GM04504 (cell line): ENCODE measurements at regions not wholly inside any gene's neighbourhood (a gene's known extent, or its start where the extent isn't known, plus 50 kb on each side); places are given as distances from the start of the nearest gene placed in this dataset.
"Not testable (repeated sequence)": the region's sequence is repeated elsewhere in the genome, so short reads cannot be mapped to it uniquely, and the experiment has no call there.

Experiments
- DNase-seq: peaks from one replicate; pipeline ENCODE4 v3.0.0-alpha.2; 2012; ENCODE audit warnings: low read depth

DNA sequence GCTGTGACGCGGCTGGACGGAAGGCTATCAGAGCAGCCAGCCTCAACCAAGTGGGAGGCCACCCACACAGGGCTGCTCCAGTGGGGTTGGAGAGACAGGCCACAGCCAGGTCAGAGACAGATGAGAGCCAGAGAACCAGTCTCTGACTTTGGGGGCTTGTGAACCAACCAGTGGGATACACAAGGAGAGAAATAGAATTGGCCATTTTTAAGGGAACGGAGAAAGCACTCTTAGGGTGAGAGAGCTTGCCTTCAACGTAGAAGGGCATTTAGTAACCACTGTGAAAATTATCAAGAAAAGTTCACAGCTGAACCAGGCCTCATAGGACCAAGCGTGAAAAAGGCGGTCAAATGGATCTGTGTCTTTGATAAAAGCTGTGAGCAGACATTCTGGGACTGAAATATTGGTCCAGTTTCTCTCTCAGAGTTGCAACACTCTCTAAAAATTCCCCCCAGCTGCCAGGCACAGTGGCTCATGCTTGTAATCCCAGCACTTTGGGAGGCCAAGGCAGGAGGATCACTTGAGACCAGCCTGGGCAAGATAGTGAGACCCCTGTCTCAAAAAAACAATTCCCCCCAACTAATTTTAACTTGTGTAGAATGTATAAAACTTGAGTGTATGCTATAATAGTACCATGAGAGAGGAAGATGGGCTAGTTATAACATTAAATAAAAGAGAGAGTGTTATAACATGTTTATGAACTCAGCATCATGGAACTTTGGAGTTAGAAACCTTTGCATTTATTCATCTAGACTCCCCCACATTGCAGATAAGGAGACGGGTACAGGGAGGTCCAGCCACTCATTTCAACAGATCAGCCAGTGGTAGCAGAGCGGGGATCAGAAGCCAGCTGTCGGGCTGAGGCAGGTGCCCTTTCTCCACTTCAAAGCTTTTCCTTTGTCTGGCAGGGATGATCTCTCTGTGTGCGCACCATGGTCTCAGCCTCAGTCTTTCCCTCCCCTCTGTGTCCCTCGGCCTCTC lies 132.2 kb downstream of the NPIPB11 start:
- DNase-seq, result not testable (repeated sequence)

DNA sequence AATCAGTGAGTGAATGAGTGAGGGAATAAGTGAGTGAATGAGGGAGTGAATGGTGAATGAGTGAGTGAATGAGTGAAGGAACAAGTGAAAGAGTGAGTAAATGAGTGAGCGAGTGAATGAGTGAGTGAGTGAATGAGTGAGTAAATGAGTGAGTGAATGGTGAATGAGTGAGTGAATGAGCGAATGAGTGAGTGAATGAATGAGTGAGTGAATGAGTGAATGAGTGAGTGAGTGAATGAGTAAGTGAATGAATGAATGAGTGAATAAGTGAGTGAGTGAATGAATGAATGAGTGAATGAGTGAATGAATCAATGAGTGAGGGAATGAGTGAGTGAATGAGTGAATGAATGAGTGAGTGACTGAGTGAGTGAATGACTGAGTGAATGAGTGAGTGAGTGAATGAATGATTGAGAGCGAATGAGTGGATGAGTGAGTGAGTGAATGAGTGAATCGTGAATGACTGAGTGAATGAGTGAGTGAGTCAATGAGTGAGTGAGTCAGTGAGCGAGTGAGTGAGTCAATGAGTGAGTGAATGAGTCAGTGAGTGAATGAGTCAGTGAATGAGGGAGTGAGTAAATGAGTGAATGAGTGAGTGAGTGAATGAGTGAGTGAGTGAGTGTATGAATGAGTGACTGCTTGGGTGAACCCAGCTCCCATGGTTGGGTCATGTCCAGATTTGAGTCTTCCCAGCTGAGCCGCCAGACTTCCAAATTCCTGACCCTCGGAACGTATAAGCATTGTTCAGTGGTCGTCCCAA lies 133.0 kb downstream of the NPIPB11 start:
- not testable (repeated sequence) for DNase-seq

DNA sequence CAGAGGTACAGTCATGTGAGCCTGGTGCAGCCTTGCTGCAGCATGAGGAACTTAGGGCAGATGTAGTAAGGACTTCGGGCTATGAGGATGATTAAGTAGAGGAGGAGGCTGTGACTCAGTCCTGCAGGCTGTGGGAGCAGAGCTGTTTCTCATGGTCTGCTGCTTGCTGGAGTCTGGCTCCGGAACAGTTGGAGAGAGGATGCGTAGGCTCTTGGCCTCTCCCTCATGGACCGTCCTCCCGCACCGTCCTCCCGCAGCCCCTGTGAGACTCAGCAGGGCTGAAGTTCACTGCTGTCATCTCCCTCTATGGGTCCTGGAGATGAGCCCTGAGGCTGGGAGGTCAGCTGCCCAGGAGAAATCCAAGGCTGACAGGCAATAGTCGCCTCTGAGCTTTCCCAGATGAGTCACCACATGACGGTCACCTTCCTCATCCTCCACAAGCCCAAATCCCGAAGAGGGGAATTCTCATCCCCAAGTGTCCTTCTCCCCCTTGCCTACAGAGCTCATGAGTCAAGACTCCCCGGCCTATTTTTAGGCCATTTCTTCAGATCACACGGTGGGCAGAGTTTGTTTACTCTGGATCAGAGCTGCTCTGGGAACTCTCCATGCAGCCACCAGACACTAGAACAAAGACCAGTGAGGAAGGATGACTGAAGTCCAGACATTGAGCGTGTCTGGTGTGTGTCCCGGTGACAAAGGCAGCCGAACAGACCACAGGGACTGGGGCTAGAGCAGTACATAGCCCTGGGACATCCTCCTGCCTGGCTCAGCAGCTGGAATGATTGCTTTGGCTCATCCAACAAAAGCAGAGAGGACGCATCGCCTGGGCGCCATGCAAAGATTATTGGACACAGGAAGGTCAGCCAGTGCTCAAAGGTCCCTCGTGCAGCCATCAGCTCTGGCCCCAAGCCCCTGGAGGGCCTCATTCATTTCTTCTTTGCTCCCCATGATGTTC lies 134.5 kb downstream of the NPIPB11 start:
- DNase-seq, result peak; percentile 80

DNA sequence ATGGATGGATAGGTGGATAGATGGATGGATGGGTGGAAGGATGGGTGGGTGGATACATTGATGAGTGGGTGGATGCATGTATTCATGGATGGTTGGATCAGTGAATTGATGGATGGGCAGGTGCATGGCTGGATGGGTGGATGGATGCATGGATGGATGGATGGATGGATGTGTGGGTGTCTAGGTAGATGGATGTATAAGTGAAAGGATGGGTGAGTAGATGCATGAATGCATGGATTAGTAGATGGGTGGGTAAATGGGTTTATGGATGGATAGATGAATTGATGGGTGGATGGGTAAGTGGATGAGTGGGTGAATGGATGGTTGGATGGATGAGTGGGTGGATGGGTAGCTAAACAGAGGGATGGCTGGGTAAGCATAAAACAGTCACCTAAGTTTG lies 135.6 kb downstream of the NPIPB11 start:
- not testable (repeated sequence) for DNase-seq

DNA sequence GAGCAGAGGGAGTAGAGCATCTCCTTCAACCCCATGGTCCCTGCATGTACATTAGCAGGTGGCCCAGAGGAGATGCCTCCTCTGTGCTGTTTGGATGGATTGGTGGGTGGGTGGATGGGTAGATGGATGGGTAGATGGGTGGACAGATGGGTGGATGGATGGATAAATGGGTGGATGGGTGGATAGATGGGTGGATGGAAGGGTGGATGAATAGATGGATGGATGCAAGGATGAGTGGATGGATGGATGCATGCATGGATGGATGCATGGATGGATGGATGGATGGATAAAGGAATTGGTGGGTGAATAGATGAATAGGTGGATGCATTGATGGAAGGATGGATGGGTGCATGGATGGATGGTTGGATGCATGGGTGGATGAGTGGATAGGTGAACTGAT lies 136.5 kb downstream of the NPIPB11 start:
- DNase-seq, result not testable (repeated sequence)

DNA sequence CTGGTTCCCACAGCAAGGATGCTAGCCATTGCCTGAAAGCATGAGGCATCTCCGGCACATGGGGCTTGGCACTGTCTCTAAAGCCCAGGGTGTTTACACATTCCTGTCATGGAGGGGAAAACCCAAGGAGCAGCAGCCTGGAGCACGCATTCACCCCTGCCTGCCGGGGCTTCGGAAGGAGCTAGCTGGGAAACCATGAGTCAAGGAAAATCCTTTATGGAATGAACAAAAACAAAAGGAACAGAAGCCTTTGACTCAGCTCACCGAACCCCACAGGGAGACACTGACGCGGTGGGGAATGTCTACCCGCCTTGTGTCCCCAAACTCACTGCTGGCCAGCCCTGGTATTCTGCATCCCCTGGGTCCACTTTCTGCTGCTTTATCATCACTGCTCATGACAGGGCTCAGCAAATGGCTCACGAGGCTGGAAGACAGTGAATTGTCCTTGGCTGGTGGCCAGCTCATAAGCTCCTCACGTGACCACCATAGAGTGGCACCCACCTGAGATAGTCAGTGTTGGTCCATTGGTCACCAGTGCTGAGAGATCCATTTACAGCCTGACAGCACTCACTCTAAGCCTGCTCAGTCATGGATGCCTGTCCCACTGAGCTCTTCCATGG lies 137.2 kb downstream of the NPIPB11 start:
- DNase-seq, result peak; percentile 65

DNA sequence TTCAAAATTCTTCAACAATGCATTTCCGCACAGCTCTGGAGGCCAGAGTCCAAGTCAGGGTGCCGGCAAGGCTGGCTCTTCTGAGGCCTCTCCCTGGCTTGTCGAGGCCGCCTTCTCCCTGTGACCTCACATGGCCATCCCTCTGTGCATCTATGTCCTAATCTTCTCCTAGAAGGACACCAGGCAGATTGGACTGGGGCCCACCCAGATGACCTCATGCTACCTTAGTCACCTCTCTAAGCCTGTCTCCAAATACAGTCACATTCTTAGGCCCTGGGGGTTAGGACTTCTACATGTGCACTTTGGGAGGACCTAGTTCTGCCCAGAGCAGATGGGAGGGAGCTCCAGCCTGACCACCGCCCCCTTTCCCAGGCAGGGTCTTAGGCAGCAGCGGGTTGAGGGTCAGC lies 137.7 kb downstream of the NPIPB11 start:
- peak; percentile 48 for DNase-seq

DNA sequence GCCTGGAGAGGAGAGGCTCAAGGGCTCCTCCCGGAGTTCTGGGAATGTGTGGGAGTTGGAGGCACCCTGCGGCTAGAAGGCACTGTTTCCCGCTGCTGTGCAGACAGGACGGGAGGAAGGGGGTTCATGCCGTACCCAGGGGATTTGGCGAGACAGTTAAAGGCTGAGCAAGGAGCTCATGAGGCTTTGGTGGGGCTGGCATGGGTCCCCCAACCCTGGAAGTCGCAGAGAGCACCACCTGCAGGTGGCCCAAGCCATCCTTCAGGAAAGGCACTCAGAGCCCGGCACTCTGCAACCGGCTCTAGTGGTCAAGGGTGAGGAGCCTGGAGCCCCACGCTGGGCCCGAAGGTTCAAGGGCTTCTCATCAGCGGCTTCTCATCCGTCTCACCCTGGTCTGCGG lies 138.2 kb downstream of the NPIPB11 start:
- not testable (repeated sequence) for DNase-seq

DNA sequence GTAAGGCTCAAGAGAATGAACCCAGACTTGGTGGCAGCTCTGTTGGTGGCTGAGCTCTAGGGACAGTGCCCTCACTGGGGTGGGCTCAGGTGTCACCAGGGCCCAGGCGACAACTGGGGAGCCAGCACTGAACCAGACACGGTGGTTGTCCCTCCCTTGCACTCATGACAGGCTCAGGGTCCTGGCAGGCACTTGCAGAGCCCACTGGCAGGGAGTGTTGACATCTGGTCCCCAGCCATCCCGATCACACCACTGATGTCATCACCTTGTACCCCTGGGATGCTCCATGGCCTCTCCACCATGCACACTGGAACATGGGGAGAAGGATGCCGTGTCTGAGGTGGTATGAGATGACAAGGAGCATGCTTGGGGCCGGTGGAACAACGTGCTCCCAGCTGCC lies 138.6 kb downstream of the NPIPB11 start:
- not testable (repeated sequence) for DNase-seq

DNA sequence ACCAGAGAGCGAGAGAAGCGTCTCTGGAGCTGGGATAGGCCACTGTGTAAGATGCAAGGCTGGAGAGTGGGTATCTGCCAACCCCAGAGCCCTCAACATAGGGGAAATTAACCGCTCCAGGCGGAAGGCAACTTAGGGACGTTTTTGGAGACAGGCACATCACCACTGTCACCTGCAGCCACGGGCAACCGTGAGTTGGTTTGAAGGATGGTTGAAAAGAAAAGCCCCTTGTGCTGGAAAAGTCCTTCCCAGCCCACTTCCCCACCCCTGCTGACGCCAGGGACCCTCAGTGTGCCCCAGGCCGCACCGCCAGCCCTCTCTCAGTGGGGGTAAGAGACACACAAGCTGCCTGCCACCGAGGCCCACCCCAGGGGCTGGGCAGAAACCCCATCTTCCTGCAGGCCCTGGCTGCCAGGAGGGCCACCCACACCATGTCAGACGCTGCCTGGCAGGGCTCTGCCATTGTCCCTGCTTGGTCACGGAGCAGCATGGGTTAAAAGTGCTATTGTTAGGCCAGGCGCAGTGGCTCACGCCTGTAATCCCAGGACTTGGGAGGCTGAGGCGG lies 139.4 kb downstream of the NPIPB11 start:
- DNase-seq, result not testable (repeated sequence)

DNA sequence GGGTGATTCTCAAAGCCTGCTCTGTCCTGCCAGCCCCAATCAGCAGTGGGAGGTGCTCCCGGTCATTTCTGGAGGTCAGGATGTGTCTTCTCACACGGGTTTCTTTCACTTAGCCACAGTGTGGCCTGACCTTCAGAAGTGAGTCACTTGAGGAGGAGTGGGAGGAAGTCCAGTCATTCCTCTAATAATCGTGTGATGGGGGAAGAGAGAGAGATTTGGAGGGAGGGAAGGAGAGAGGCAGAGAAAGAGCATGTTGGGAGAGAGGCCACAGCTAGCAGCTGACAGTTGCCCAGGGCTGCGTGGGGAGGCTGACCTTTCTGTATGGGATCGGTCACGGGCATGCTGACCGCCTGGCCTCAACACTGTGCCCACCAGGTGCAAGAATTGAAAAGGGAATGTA lies 139.9 kb downstream of the NPIPB11 start:
- peak; percentile 52 for DNase-seq

DNA sequence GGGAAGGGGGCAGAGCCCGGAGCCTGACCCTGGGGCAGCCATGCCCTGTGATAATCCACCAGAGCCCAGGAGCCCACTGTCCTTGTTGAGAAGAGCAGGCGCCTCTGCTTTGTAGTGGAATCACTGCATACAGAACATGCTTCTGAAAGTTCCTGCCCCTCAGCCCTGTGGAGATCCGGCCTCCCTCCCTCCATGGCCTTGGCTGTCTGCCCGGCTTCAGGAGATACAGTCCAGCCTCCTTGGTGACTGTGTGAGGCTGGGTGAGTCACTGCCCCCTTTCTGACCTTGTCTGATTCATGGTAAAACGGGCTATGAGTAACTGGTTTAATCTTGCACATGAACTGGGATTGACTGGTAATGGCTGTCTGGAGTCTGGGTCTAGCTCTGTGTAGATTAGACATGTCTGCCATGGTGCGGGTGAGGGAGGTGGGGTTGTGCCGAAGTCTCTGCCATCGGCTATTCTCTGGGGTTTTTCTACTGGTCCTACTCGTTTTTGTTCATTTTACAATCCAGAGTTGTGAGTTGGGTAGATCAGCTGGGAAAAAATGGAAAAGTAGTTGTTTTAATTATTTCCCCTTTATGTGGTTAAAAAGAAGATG lies 141.2 kb downstream of the NPIPB11 start:
- DNase-seq, result peak; percentile 95

DNA sequence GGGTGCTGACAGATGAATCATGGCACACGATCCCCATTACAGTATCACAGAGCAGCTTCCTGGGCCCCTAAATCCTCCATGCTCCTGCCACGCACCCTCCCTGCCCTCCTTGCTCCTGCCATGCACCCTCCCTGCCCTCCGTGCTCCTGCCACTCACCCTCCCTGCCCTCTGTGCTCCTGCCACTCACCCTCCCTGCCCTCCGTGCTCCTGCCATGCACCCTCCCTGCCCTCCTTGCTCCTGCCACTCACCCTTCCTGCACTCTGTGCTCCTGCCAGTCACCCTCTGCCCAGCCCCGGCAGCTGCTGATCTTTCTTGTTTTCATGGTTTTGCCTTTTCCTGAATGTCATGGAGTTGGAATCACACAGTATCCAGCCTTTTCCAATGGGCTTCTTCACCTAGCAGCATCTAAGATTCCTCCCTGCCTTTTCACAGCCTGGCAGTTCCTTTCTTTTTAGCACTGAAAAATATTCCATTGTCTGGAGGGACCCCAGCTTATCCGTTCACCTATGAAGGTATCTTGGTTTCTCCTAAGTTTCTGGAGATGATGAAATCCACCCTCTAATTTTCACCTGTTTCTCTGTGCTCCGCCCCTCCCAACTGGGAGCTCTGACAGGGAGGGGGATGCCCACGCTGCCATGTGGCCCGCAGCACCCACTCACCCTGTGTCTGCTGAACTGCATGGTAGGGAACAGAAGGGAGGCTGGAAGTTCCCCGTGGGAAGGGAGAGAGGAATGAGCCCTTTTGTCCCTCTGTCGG lies 142.3 kb downstream of the NPIPB11 start:
- not testable (repeated sequence) for DNase-seq

DNA sequence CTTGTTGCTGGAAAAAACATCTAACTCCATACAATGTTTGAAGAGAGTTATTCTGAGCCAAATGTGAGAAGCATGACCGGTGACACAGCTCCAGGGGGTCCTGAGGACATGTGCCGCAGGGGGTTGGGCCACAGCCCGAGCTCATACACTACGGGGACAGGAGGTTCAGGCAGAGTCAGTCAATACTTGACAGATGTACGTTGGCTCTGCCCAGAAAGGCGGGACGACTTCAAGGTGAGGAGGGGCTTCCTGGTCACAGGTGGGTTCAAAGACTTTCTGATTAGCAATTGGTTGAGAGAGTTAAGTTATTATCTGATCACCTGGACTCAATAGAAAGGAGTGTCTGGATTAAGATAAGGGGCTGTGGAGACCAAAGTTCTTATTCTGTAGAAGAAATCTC lies 143.8 kb downstream of the NPIPB11 start:
- DNase-seq, result not testable (repeated sequence)

DNA sequence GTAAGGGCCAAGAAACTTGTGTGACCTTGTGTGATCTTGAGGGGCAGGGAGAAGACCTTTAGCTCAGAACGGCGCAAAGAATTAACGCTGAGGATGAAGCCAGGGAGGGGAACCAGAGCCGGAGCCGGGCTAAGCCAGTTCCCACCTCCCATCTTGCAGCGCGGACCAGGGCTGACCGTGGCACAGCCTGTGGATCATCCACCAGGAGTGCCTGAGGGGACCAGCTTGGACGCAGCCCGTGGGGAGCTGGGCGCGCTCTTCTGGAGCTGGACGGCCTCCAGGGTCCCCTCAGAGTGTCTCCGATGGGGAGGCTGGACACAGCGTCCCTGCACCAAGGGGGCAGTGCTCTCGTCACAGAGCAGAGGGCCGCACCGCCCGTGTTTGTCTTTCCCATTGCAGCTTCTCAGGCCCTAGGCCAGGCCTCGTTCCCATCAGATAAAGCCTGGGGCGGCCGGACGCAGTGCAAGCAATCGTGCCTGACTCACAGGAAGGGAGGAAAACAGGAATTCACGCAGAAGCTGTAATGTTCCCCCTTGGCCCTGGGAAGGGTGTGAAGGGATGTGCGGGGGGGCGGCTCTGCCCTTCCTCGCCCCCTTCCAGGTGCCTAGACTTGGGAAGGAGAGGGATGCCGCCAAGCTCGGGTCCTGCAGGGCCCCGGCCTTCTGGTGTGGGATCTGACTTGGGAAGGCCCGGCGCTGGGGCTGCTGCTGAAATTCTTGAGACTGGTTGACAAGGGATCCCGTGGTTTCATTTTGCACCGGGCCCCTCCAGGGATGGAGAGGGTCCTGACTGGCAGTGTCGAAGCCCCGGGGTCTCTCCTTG lies 144.9 kb downstream of the NPIPB11 start:
- DNase-seq, result not testable (repeated sequence)

DNA sequence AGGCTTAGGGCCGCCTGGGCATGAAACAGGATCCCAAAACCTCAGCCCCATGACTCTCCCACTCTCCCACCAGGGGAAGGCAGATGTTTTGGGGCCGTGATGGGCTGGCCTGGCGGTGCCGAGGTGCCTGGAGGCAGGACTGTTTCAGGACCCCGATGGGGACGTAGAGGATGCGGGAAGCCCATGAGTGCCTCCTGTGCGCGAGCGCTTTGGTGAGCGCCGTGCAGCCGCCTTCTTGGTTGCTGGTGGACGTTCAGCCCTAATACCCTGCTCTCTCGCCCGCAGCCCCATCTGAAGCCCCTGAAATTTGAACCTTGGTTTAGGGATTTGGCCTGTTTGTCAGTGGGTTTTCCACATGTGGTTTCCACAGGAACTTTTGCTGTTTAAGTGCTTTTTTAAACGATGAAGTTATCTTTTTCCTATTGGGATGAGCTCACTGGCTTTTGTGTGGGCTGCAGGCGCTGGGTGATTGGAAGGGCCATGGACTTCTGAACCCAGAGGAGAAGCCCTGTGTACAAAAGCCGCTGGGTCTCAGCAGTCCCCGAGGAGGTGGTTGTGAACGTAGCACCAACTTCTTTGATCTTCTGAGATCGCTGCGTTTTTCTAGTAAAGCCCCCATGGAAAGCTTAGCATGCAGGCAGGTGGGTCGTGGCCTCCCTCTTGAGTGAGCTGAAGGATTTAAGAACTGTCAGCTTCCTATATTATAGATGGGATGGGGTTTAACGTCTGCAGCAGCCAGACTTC lies 145.7 kb downstream of the NPIPB11 start:
- not testable (repeated sequence) for DNase-seq

DNA sequence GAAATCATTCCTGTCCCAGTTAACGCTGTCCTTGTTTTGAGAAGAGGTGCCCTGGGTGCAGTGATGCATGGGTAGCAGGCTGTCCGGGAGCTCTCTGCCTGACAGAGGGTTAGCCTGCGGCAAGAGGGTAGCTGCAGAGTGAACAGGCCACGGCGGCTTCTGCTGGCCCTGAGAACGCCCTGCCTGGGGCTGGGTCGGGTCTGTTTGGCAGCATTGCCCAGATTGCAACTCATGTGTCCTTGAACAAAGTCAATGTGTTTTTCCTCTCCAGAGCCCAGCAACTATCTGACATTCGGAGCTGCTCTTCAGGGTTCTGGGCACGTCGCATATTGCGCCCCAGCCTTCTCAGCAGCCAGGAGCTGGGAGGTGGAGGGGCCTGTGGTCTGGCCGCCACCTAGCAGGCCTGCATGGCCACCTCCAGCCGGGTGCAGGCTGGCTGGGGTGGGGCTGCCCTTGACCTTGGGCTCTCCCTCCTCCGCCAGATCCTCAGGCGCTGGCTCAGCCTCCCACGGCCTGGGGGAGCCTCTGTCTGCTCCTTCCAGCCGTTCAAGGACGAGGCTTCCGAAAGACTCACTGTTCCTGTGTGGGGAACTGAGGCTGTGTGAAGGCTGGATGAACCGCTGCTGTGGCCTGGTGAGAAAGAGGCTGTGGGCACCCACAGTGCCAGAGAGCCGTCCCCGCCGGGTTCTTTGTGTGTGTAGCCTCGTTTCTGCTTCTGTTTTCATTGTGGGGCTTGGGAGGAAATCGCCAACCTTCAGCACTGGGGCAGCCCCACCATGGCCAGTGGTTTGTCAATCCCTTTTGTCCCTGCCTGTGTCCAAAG lies 146.7 kb downstream of the NPIPB11 start:
- DNase-seq, result not testable (repeated sequence)
